IgD-negative memory B cell (primary cell): ENCODE measurements at regions not wholly inside any gene's neighbourhood (a gene's known extent, or its start where the extent isn't known, plus 50 kb on each side); places are given as distances from the start of the nearest gene placed in this dataset.

ENCODE experiments used
- H3K27ac Mint-ChIP-seq, 3 donors: one replicate each; pipeline ENCODE4 v1.8.0; 2020 to 2022; ENCODE audit warnings: mild to moderate bottlenecking in 3 of 3, mixed read lengths in 3 of 3, moderate library complexity in 1 of 3
- H3K27me3 Mint-ChIP-seq: one replicate; pipeline ENCODE4 v1.8.0; 2021; ENCODE audit warnings: mixed read lengths
- H3K36me3 Mint-ChIP-seq: one replicate; pipeline ENCODE4 v1.8.0; 2020; ENCODE audit warnings: mild to moderate bottlenecking, mixed read lengths
- H3K4me1 Mint-ChIP-seq, 3 donors: one replicate each; pipeline ENCODE4 v1.8.0; 2020 to 2022; ENCODE audit warnings: mixed read lengths in 3 of 3, mild to moderate bottlenecking in 1 of 3
- H3K4me3 Mint-ChIP-seq, 4 donors: one replicate each; pipeline ENCODE4 v1.8.0; 2020 to 2022; ENCODE audit warnings: mild to moderate bottlenecking in 4 of 4, mixed read lengths in 4 of 4, moderate library complexity in 3 of 4
- H3K9me3 Mint-ChIP-seq, 3 donors: one replicate each; pipeline ENCODE4 v1.8.0; 2020 to 2021; ENCODE audit warnings: mixed read lengths in 3 of 3, mild to moderate bottlenecking in 1 of 3

- Mint-ChIP-seq H3K9me3 (no peaks in the 10 kb centered on the region), H3K4me3 (no peak overlapping the region), H3K4me1 (no peaks in the 10 kb centered on the region), H3K36me3 (peaks cover 2% of the 10 kb centered on the region), H3K27ac (no peak overlapping the region), H3K27me3 (no peaks in the 10 kb centered on the region)
Observed at GRCh38 chr4:128359422-128359821, 71.8 kb upstream of the PGRMC2 start.

- Mint-ChIP-seq H3K36me3 (peaks cover 2% of the 10 kb centered on the region), H3K4me1 (no peaks in the 10 kb centered on the region), H3K27ac (no peak overlapping the region), H3K9me3 (no peaks in the 10 kb centered on the region), H3K27me3 (no peaks in the 10 kb centered on the region), H3K4me3 (no peak overlapping the region)
Observed at GRCh38 chr4:128358913-128359279, 71.3 kb upstream of the PGRMC2 start.

- H3K27ac Mint-ChIP-seq: no peak overlapping the region
- peaks cover 2% of the 10 kb centered on the region for H3K36me3 Mint-ChIP-seq
- no peaks in the 10 kb centered on the region for H3K27me3 Mint-ChIP-seq
- H3K4me1 Mint-ChIP-seq: no peaks in the 10 kb centered on the region
- H3K4me3 Mint-ChIP-seq: no peak overlapping the region
- H3K9me3 Mint-ChIP-seq: no peaks in the 10 kb centered on the region
Observed at GRCh38 chr4:128358231-128358912, 70.8 kb upstream of the PGRMC2 start.

GRCh38 chr4:128357286-128357685 is 69.7 kb upstream of the PGRMC2 start:
- Mint-ChIP-seq H3K27ac (no peak overlapping the region), H3K27me3 (no peaks in the 10 kb centered on the region), H3K4me3 (no peak overlapping the region), H3K36me3 (peaks cover 2% of the 10 kb centered on the region), H3K9me3 (no peaks in the 10 kb centered on the region), H3K4me1 (no peaks in the 10 kb centered on the region)

GRCh38 chr4:128355305-128355704 is 67.7 kb upstream of the PGRMC2 start:
- no peaks in the 10 kb centered on the region for H3K4me1 Mint-ChIP-seq
- H3K36me3 Mint-ChIP-seq: peaks cover 2% of the 10 kb centered on the region
- H3K27ac Mint-ChIP-seq: no peak overlapping the region
- H3K27me3 Mint-ChIP-seq: no peaks in the 10 kb centered on the region
- H3K9me3 Mint-ChIP-seq: no peaks in the 10 kb centered on the region
- no peak overlapping the region for H3K4me3 Mint-ChIP-seq

GRCh38 chr4:128354205-128354821 is 66.7 kb upstream of the PGRMC2 start:
- H3K4me1 Mint-ChIP-seq: no peaks in the 10 kb centered on the region
- no peak overlapping the region for H3K4me3 Mint-ChIP-seq
- H3K36me3 Mint-ChIP-seq: peaks cover 2% of the 10 kb centered on the region

GRCh38 chr4:128353791-128354190 is 66.2 kb upstream of the PGRMC2 start:
- no peak overlapping the region for H3K4me3 Mint-ChIP-seq
- H3K9me3 Mint-ChIP-seq: no peaks in the 10 kb centered on the region
- no peaks in the 10 kb centered on the region for H3K27me3 Mint-ChIP-seq
- H3K36me3 Mint-ChIP-seq: peaks cover 2% of the 10 kb centered on the region
- H3K4me1 Mint-ChIP-seq: no peaks in the 10 kb centered on the region
- no peak overlapping the region for H3K27ac Mint-ChIP-seq

More at GRCh38 chr4:128354205-128354821, 66.7 kb upstream of the PGRMC2 start:
- no peaks in the 10 kb centered on the region for H3K9me3 Mint-ChIP-seq
- H3K27me3 Mint-ChIP-seq: no peaks in the 10 kb centered on the region
- no peak overlapping the region for H3K27ac Mint-ChIP-seq

GRCh38 chr4:128351502-128351901 is 63.9 kb upstream of the PGRMC2 start:
- no peaks in the 10 kb centered on the region for H3K27me3 Mint-ChIP-seq
- peaks cover 3% of the 10 kb centered on the region for H3K36me3 Mint-ChIP-seq
- H3K4me3 Mint-ChIP-seq: no peak overlapping the region
- no peaks in the 10 kb centered on the region for H3K9me3 Mint-ChIP-seq
- H3K27ac Mint-ChIP-seq: no peak overlapping the region
- H3K4me1 Mint-ChIP-seq: no peaks in the 10 kb centered on the region

GRCh38 chr4:128350449-128351045 is 62.9 kb upstream of the PGRMC2 start:
- Mint-ChIP-seq H3K27ac (no peak overlapping the region), H3K36me3 (peaks cover 3% of the 10 kb centered on the region), H3K4me3 (no peak overlapping the region), H3K4me1 (no peaks in the 10 kb centered on the region), H3K27me3 (no peaks in the 10 kb centered on the region), H3K9me3 (no peaks in the 10 kb centered on the region)

- Mint-ChIP-seq H3K4me3 (no peak overlapping the region), H3K27ac (no peak overlapping the region), H3K9me3 (no peaks in the 10 kb centered on the region), H3K36me3 (peaks cover 3% of the 10 kb centered on the region), H3K4me1 (no peaks in the 10 kb centered on the region), H3K27me3 (no peaks in the 10 kb centered on the region)
Observed at GRCh38 chr4:128349921-128350320, 62.3 kb upstream of the PGRMC2 start.

- no peaks in the 10 kb centered on the region for H3K4me1 Mint-ChIP-seq
- H3K27ac Mint-ChIP-seq: no peak overlapping the region
- H3K36me3 Mint-ChIP-seq: peaks cover 3% of the 10 kb centered on the region
- no peaks in the 10 kb centered on the region for H3K9me3 Mint-ChIP-seq
- H3K4me3 Mint-ChIP-seq: no peak overlapping the region
- H3K27me3 Mint-ChIP-seq: no peaks in the 10 kb centered on the region
Observed at GRCh38 chr4:128347930-128348660, 60.5 kb upstream of the PGRMC2 start.

GRCh38 chr4:128347175-128347868 is 59.7 kb upstream of the PGRMC2 start:
- Mint-ChIP-seq H3K36me3 (peaks cover 5% of the 10 kb centered on the region), H3K4me3 (no peak overlapping the region), H3K27me3 (no peaks in the 10 kb centered on the region), H3K9me3 (no peaks in the 10 kb centered on the region), H3K27ac (no peak overlapping the region), H3K4me1 (no peaks in the 10 kb centered on the region)

GRCh38 chr4:128346054-128346716 is 58.6 kb upstream of the PGRMC2 start:
- Mint-ChIP-seq H3K4me1 (no peaks in the 10 kb centered on the region), H3K9me3 (no peaks in the 10 kb centered on the region), H3K36me3 (peaks cover 9% of the 10 kb centered on the region), H3K4me3 (no peak overlapping the region), H3K27me3 (no peaks in the 10 kb centered on the region), H3K27ac (no peak overlapping the region)

GRCh38 chr4:128345650-128346049 is 58.0 kb upstream of the PGRMC2 start:
- no peaks in the 10 kb centered on the region for H3K27me3 Mint-ChIP-seq
- no peak overlapping the region for H3K27ac Mint-ChIP-seq
- no peak overlapping the region for H3K4me3 Mint-ChIP-seq
- H3K4me1 Mint-ChIP-seq: no peaks in the 10 kb centered on the region
- H3K9me3 Mint-ChIP-seq: no peaks in the 10 kb centered on the region
- H3K36me3 Mint-ChIP-seq: peaks cover 9% of the 10 kb centered on the region

- Mint-ChIP-seq H3K4me1 (no peaks in the 10 kb centered on the region), H3K4me3 (no peak overlapping the region), H3K36me3 (peaks cover 11% of the 10 kb centered on the region), H3K27ac (no peak overlapping the region), H3K27me3 (no peaks in the 10 kb centered on the region), H3K9me3 (no peaks in the 10 kb centered on the region)
Observed at GRCh38 chr4:128342762-128343161, 55.1 kb upstream of the PGRMC2 start.
